IPS DF 6.9 (cell line): ENCODE measurements at regions not wholly inside any gene's neighbourhood (a gene's known extent, or its start where the extent isn't known, plus 50 kb on each side); places are given as distances from the start of the nearest gene placed in this dataset.
A peak's percentile ranks its signal among the peaks of the same experiment; 100 is the strongest.

Experiments
- DNase-seq: peaks from one replicate; pipeline ENCODE4 v3.0.0-alpha.2; 2013; ENCODE audit warnings: low read depth, low spot score
- H3K27ac ChIP-seq: one replicate; pipeline ENCODE4 v1.5.1; 2013; ENCODE audit warnings: low read length, control low read depth
- H3K27me3 ChIP-seq: 2 replicates; pipeline ENCODE4 v1.6.1; 2013; ENCODE audit warnings: mild to moderate bottlenecking, low read length; ENCODE audit not compliant: control insufficient read depth, insufficient read depth
- H3K36me3 ChIP-seq: 2 replicates; pipeline ENCODE4 v1.6.1; 2013; ENCODE audit warnings: low read length; ENCODE audit not compliant: control insufficient read depth, insufficient read depth
- H3K4me1 ChIP-seq: 2 replicates; pipeline ENCODE4 v1.6.1; 2013; ENCODE audit warnings: low read length; ENCODE audit not compliant: control insufficient read depth, insufficient read depth
- H3K4me3 ChIP-seq: 2 replicates; pipeline ENCODE4 v1.5.1; 2013; ENCODE audit warnings: mild to moderate bottlenecking, low read length
- H3K9me3 ChIP-seq: 2 replicates; pipeline ENCODE4 v1.6.1; 2013; ENCODE audit warnings: low read length, inconsistent platforms; ENCODE audit not compliant: control insufficient read depth, insufficient read depth
- WGBS: extraction: QIAGEN DNeasy Blood & Tissue Kit; methylation state at CpG from one replicate; pipeline ENCODE4 v1.1.7; 2013; ENCODE audit warnings: mixed read lengths, missing lambda C conversion rate; ENCODE audit not compliant: insufficient read length, insufficient coverage; 5-methylcytosine and 5-hydroxymethylcytosine counted together

GRCh38 chr6:20284672-20285071, 72.4 kb upstream of the MBOAT1 start:
- Histone ChIP-seq H3K9me3 (no peaks in the 10 kb centered on the region), H3K27ac (no peak overlapping the region), H3K4me1 (no peaks in the 10 kb centered on the region), H3K4me3 (no peak overlapping the region), H3K36me3 (no peaks in the 10 kb centered on the region), H3K27me3 (no peaks in the 10 kb centered on the region)
- WGBS = no CpG with 5 or more reads among the region's 1 CpG
- DNase-seq = no peak

DNA sequence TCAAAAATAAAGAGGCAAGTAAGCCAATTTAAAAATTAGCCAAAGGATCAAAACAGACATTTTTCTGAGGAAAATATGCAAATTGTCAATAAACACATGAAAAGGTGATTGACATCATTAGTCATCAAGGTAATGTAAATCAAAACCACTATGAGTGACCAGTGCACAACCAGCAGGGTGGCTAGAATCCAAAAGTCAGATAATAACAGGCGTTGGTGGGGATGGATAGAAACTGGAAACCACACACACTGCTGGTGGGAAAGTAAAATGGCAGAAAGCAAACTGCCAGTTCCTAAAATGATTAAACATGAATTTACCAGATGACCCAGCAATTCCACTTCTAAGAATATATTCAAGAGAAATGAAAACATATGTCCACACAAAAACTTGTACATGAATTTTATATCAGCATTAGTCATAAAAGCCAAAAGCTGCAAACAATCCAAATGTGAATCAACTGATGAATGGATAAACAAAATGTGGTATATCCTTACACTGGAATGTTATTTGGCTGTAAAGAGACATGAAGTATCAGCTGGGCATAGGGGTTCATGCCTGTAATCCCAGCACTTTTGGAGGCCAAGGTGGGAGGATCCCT, 74.8 kb upstream of the MBOAT1 start:
- Histone ChIP-seq H3K4me3 (no peak overlapping the region), H3K27me3 (no peaks in the 10 kb centered on the region), H3K27ac (no peak overlapping the region), H3K9me3 (no peaks in the 10 kb centered on the region), H3K4me1 (no peaks in the 10 kb centered on the region), H3K36me3 (no peaks in the 10 kb centered on the region)
- WGBS = no CpG with 5 or more reads among the region's 1 CpG
- no peak for DNase-seq

DNA sequence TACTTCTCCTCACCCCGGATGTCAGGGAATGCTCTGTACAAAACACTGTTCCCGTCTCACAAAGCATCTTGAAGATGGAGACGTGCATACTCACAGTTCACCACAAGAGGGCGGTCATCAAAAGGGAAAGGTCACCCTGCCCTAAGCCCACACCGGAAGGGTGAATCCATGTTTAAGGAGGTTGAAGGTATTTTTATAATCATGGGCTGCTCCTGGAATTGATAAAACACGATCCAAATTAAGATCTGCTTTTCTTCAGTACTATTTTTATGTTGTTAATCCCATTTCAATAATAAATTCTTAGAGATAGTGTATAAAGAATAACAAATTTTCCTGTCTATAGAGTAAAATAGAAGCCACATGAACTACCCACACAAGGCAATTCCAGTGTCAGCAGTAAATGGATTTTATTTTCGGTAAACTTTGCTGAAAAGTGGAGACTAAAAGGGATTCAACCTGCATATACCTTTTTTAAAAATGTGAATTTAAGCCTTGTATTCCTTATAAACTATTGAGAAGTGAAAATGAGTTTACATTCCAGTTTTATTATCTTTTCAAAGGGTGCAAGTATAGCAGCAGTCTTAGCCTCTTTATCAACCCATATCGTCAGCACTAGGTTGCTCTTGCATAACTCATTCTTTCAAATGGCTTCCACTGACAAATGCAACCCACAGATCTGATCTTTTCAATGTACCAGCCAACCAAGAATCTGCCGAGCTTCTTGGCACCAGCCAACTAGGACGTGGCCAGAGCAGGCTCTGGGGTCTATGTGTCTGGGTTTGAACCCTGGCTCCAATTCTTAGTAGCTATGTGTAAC, 79.7 kb upstream of the MBOAT1 start:
- WGBS = no CpG with 5 or more reads among the region's 10 CpGs
- H3K27me3 ChIP-seq = no peaks in the 10 kb centered on the region
- H3K4me1 ChIP-seq = no peaks in the 10 kb centered on the region
- no peaks in the 10 kb centered on the region for H3K9me3 ChIP-seq
- no peaks in the 10 kb centered on the region for H3K36me3 ChIP-seq
- H3K27ac ChIP-seq = no peak overlapping the region
- H3K4me3 ChIP-seq = no peak overlapping the region
- peak; percentile 85 for DNase-seq

- no peaks in the 10 kb centered on the region for H3K36me3 ChIP-seq
- no peak overlapping the region for H3K27ac ChIP-seq
- H3K4me1 ChIP-seq = no peaks in the 10 kb centered on the region
- H3K27me3 ChIP-seq = no peaks in the 10 kb centered on the region
- DNase-seq = no peak
- no peaks in the 10 kb centered on the region for H3K9me3 ChIP-seq
- no peak overlapping the region for H3K4me3 ChIP-seq
- WGBS = no CpG with 5 or more reads among the region's 2 CpGs
These were observed 80.6 kb upstream of the MBOAT1 start for GRCh38 chr6:20292905-20293304.

DNA sequence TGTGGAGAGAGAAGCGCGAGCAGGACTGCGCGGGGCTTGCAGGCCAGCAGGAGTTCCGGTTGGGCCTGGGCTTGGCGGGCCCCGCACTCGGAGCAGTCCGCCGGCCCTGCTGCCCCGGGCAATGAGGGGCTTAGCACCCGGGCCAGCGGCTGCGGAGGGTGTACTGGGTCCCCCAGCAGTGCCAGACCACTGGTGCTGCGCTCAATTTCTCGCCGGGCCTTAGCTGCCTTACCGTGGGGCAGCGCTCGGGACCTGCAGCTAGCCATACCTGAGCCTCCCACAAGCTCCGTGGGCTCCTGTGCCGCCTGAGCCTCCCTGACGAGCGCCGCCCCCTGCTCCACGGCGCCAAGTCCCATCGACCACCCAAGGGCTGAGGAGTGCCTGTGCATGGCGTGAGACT, 89.0 kb upstream of the MBOAT1 start:
- no CpG with 5 or more reads among the region's 29 CpGs for WGBS
- DNase-seq = no peak
- no peaks in the 10 kb centered on the region for H3K27me3 ChIP-seq
- no peaks in the 10 kb centered on the region for H3K36me3 ChIP-seq
- no peaks in the 10 kb centered on the region for H3K4me1 ChIP-seq
- H3K9me3 ChIP-seq = no peaks in the 10 kb centered on the region
- H3K4me3 ChIP-seq = no peak overlapping the region
- no peak overlapping the region for H3K27ac ChIP-seq

- no CpG with 5 or more reads among the region's 3 CpGs for WGBS
These were observed 89.9 kb upstream of the MBOAT1 start for GRCh38 chr6:20302168-20302567.

DNA sequence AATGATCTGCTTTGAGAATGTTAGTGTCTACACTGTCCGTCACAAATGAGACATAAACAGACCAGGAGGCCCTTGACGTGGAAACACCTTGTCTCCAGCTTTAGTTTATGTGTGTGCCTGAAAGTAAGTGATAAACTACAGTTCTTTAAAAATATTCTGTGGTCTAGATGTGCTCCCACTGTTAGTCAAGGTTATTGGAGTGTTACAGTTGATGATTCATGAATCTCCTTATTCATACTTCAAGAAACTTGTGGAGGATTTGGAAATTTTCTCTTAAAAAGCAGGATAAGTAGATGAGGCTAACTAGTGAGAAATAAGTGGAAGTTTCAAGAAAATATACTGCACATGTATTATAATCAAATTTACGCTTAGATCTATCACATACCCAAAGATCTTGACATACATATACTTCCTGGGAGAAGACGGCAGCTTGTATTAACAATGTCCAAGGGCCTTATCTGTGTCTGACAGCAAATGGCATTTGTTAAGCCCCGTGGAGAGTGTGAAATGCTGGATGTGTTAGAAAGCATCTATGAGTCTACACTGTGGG, 90.5 kb upstream of the MBOAT1 start:
- Histone ChIP-seq H3K9me3 (no peaks in the 10 kb centered on the region), H3K4me3 (no peak overlapping the region), H3K27ac (no peak overlapping the region), H3K36me3 (no peaks in the 10 kb centered on the region), H3K4me1 (no peaks in the 10 kb centered on the region), H3K27me3 (no peaks in the 10 kb centered on the region)
- no CpG with 5 or more reads among the region's 5 CpGs for WGBS
- no peak for DNase-seq

More at GRCh38 chr6:20302168-20302567, 89.9 kb upstream of the MBOAT1 start:
- H3K27me3 ChIP-seq = no peaks in the 10 kb centered on the region
- no peaks in the 10 kb centered on the region for H3K36me3 ChIP-seq
- no peak overlapping the region for H3K27ac ChIP-seq
- no peak for DNase-seq
- no peak overlapping the region for H3K4me3 ChIP-seq
- no peaks in the 10 kb centered on the region for H3K4me1 ChIP-seq
- no peaks in the 10 kb centered on the region for H3K9me3 ChIP-seq

GRCh38 chr6:20306491-20306890, 94.2 kb upstream of the MBOAT1 start:
- H3K27ac ChIP-seq = no peak overlapping the region
- no peaks in the 10 kb centered on the region for H3K27me3 ChIP-seq
- no CpG with 5 or more reads among the region's 14 CpGs for WGBS
- H3K9me3 ChIP-seq = no peaks in the 10 kb centered on the region
- H3K4me1 ChIP-seq = no peaks in the 10 kb centered on the region
- no peak for DNase-seq
- H3K36me3 ChIP-seq = no peaks in the 10 kb centered on the region
- no peak overlapping the region for H3K4me3 ChIP-seq

GRCh38 chr6:20309186-20309585, 92.5 kb upstream of the E2F3 start:
- WGBS = no CpG with 5 or more reads among the region's 2 CpGs

DNA sequence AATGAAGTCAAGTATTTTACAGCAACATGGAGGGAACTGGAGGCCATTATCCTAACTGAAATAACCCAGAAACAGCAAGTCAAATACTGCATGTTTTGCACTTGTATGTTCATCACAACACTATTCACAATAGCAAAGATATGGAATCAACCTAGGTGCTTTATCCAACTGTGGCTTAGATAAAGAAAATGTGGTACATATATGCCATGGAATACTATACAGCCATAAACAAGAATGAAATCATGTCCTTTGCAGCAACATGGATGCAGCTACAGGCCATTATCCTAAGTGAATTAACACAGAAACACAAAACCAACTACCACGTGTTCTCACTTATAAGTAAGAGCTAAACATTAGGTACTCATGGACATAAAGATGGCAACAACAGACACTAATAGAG, 91.5 kb upstream of the E2F3 start:
- Histone ChIP-seq H3K27me3 (no peaks in the 10 kb centered on the region), H3K4me1 (no peaks in the 10 kb centered on the region), H3K9me3 (no peaks in the 10 kb centered on the region), H3K36me3 (no peaks in the 10 kb centered on the region), H3K27ac (no peak overlapping the region), H3K4me3 (no peak overlapping the region)
- no peak for DNase-seq
- no CpG with 5 or more reads among the region's 1 CpG for WGBS

More at GRCh38 chr6:20309186-20309585, 92.5 kb upstream of the E2F3 start:
- H3K27me3 ChIP-seq = no peaks in the 10 kb centered on the region
- no peaks in the 10 kb centered on the region for H3K36me3 ChIP-seq
- DNase-seq = no peak
- no peak overlapping the region for H3K4me3 ChIP-seq
- no peaks in the 10 kb centered on the region for H3K9me3 ChIP-seq
- no peaks in the 10 kb centered on the region for H3K4me1 ChIP-seq
- no peak overlapping the region for H3K27ac ChIP-seq
